Psoas muscle (tissue), 7 donors: ENCODE measurements at regions not wholly inside any gene's neighbourhood (a gene's known extent, or its start where the extent isn't known, plus 50 kb on each side); places are given as distances from the start of the nearest gene placed in this dataset.

Experiments used
- ATAC-seq, 4 donors: fragments of 200-7000 bp; cut with Tn5 transposase; one replicate each; pipeline ENCODE4 v1.9.1; 2020; ENCODE audit warnings: moderate library complexity in 3 of 4, mild to moderate bottlenecking in 2 of 4
- DNase-seq, 2 donors: peaks; one replicate each; pipeline ENCODE4 v3.0.0-alpha.2; 2020
- H3K27ac ChIP-seq: fragments of 200-600 bp; one replicate; pipeline ENCODE4 v1.8.0; 2022
- H3K27me3 ChIP-seq, 3 donors: fragments of 200-600 bp in 1 of 3; one replicate each; pipeline versions ENCODE4 v1.6.1 to v1.8.0; 2013 to 2022; ENCODE audit warnings: low read length in 2 of 3, mild to moderate bottlenecking in 2 of 3, moderate library complexity in 1 of 3; ENCODE audit not compliant: insufficient read depth in 3 of 3
- H3K36me3 ChIP-seq, 2 donors: fragments of 200-600 bp in 1 of 2; one replicate each; pipeline versions ENCODE4 v1.6.1 to v1.8.0; 2013 to 2022; ENCODE audit warnings: low read depth in 1 of 2, mild to moderate bottlenecking in 1 of 2, moderate library complexity in 1 of 2; ENCODE audit not compliant: insufficient read depth in 1 of 2
- H3K4me1 ChIP-seq: fragments of 200-600 bp; one replicate; pipeline ENCODE4 v1.8.0; 2022
- H3K4me3 ChIP-seq: fragments of 200-600 bp; one replicate; pipeline ENCODE4 v1.8.0; 2022; ENCODE audit warnings: mild to moderate bottlenecking
- H3K9me3 ChIP-seq: fragments of 200-600 bp; one replicate; pipeline ENCODE4 v1.8.0; 2022
- WGBS, 3 donors: extraction: QIAGEN DNeasy Blood & Tissue Kit; methylation state at CpG; one replicate each; pipeline versions ENCODE4 v1.1.6 to v1.1.7; 2013; 5-methylcytosine and 5-hydroxymethylcytosine counted together
- intact Hi-C, 2 donors: fragments of 100-400 bp; cut with DNase I; formaldehyde crosslinking; loops; one replicate each; pipeline versions ENCODE4 v1.11.0 to v1.14.2; 2022
- TF ChIP-seq, protein P1 (sequence below): fragments of 200-600 bp; IDR thresholded peaks from one replicate; pipeline ENCODE4 v1.8.0; 2022; ENCODE audit warnings: antibody characterized with exemption
- donor health status: healthy with polysubstance abuse.
- donor health status: DM: no; HTN: no; CAD: no; lungs with moderate emphysema.
- donor health status: Bipolar disorder and iron deficiency.
- donor health status: healthy.
- donor health status: DM: yes; HTN: yes; CAD: no.
- donor health status: DM: no; HTN: no; CAD: no.
- donor health status: DM: yes; HTN: yes; CAD: no.

DNA sequence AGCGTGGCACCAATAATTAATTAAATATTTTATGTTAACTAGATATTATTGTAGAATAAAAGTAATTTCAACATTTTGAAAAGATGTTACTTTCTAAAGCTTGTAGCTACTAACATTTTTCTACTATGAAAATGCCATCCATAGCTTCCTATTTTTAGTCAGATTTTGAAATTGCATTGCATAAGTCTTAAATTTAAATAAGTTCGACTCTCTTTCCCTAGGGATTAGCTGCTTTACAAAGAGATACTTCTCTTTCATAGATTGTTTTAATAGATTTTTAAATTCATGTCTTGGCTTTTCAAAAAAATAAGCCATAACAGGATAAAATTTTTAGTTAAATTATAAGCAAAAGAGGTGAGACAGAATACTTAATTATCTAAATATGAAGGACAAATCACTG lies 1279.6 kb downstream of the KCNT2 start:
- H3K4me1 ChIP-seq = no peaks in the 10 kb centered on the region
- no peaks in the 10 kb centered on the region for H3K36me3 ChIP-seq
- H3K4me3 ChIP-seq = no peak overlapping the region
- intact Hi-C loops = no loop called here
- no peak overlapping the region for H3K27ac ChIP-seq
- WGBS, 3 donors = 57 to 71% (median 68%) methylated on average over 2 of the region's 2 CpGs
- DNase-seq (no peak), ATAC-seq (no peak)
- no peaks in the 10 kb centered on the region for H3K9me3 ChIP-seq
- TF ChIP-seq, protein P1, sequence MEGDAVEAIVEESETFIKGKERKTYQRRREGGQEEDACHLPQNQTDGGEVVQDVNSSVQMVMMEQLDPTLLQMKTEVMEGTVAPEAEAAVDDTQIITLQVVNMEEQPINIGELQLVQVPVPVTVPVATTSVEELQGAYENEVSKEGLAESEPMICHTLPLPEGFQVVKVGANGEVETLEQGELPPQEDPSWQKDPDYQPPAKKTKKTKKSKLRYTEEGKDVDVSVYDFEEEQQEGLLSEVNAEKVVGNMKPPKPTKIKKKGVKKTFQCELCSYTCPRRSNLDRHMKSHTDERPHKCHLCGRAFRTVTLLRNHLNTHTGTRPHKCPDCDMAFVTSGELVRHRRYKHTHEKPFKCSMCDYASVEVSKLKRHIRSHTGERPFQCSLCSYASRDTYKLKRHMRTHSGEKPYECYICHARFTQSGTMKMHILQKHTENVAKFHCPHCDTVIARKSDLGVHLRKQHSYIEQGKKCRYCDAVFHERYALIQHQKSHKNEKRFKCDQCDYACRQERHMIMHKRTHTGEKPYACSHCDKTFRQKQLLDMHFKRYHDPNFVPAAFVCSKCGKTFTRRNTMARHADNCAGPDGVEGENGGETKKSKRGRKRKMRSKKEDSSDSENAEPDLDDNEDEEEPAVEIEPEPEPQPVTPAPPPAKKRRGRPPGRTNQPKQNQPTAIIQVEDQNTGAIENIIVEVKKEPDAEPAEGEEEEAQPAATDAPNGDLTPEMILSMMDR = no peak
- H3K27me3 ChIP-seq = no peaks in the 10 kb centered on the region

DNA sequence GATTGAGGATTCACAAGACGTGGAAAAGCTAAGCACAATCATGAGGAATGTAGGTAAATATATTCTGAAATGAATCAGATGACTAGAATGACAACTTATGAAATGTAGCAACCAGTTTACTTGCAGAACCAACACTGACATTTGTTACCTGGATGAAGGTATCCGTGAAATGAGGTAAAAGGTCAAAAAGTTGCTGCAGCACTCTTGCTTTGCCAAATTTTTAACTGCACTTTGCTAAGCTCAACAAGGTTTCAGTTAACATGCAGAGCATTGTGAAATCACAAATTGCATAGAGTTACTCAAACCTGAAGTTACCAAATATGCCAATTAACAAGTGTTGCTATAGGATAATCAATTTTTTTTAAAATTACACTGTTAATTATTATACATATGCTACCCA lies 1280.1 kb downstream of the KCNT2 start:
- intact Hi-C loops = no loop called here
- ATAC-seq = no peak
- Histone ChIP-seq H3K36me3 (no peaks in the 10 kb centered on the region), H3K9me3 (no peaks in the 10 kb centered on the region), H3K27me3 (no peaks in the 10 kb centered on the region), H3K27ac (no peak overlapping the region), H3K4me3 (no peak overlapping the region), H3K4me1 (no peaks in the 10 kb centered on the region)
- TF ChIP-seq, protein P1 = no peak
- no peak for DNase-seq
- 34 to 43% (median 39%) methylated on average over 2 of the region's 2 CpGs for WGBS, 3 donors

DNA sequence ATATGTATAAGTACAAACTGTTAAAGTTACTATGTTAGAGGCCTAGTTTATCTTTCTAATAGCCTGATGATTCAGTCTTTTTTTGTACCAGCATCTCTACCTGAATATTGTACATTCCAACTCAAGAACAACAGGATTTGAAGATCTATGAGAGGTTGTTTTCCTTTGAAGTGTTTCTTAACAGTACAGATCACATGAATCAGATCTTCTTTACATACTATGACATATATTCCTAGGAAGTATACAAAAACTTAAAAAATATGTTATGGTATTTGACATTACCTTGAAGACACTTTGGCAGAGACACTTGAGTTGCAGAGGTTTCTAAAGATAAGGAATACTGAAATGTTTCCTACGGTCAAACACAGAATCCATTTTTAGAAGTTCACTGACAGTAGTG lies 1280.9 kb downstream of the KCNT2 start:
- TF ChIP-seq, protein P1 = no peak
- Histone ChIP-seq H3K27ac (no peak overlapping the region), H3K9me3 (no peaks in the 10 kb centered on the region), H3K4me3 (no peak overlapping the region), H3K27me3 (no peaks in the 10 kb centered on the region), H3K36me3 (no peaks in the 10 kb centered on the region), H3K4me1 (no peaks in the 10 kb centered on the region)
- 50 to 55% (median 53%) methylated on average over 1 of the region's 1 CpG for WGBS, 3 donors
- no peak for DNase-seq
- no peak for ATAC-seq
- intact Hi-C loops = no loop called here

DNA sequence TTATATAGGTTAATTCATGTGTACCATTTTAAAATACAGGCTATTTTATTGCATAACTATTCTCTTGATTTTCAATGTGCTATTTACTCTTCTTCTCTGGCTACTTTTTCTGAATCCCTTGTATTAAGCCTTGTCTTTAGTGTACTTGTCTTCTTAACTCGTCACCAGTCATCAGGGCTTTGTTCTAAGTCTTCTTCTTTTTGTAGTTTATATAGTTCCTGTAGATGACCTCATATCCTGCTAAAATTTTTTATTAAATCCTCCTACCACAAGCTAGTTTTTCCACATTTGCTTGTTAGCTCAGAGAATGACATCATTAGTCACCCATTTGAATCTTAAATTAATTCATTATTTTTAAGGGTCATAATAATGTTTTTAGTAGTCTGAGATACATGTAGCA lies 1281.9 kb downstream of the KCNT2 start:
- intact Hi-C loops = no loop called here

DNA sequence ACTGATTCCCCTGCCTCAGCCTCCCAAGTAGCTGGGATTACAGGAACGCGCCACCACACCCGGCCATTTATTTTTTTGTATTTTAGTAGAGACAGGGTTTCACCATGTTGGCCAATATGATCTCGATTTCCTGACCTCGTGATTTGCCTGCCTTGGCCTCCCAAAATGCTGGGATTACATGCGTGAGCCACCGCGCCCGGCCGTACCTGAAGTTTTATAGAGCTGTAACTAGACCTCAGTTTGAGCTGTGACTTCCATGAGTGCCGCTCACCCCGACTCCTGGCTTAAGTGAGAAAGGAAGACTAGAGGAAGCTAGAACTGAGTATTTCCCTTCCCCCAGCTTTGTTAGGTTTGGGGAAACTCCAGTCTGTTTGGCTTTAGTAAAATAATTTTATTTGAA lies 1283.1 kb downstream of the KCNT2 start:
- TF ChIP-seq, protein P1 = no peak
- intact Hi-C loops = no loop called here
- ATAC-seq (no peak), DNase-seq (no peak)
- no peak overlapping the region for H3K4me3 ChIP-seq
- H3K4me1 ChIP-seq = no peaks in the 10 kb centered on the region
- H3K9me3 ChIP-seq = no peaks in the 10 kb centered on the region
- no peaks in the 10 kb centered on the region for H3K27me3 ChIP-seq
- H3K27ac ChIP-seq = no peak overlapping the region
- 94 to 96% (median 95%) methylated on average over 12 of the region's 12 CpGs for WGBS, 3 donors
- H3K36me3 ChIP-seq = no peaks in the 10 kb centered on the region

More for the DNA sequence above, 1281.9 kb downstream of the KCNT2 start:
- H3K4me1 ChIP-seq = no peaks in the 10 kb centered on the region
- WGBS, 3 donors = 50 to 68% (median 63%) methylated on average over 1 of the region's 1 CpG
- DNase-seq = no peak
- no peak overlapping the region for H3K4me3 ChIP-seq
- H3K36me3 ChIP-seq = no peaks in the 10 kb centered on the region
- no peak for ATAC-seq
- no peaks in the 10 kb centered on the region for H3K9me3 ChIP-seq
- TF ChIP-seq, protein P1 = no peak
- no peaks in the 10 kb centered on the region for H3K27me3 ChIP-seq
- no peak overlapping the region for H3K27ac ChIP-seq
